ENCODE measurements at regions not wholly inside any gene's neighbourhood (a gene's known extent, or its start where the extent isn't known, plus 50 kb on each side); places are given as distances from the start of the nearest gene placed in this dataset.
A peak's percentile ranks its signal among the peaks of the same experiment; 100 is the strongest.

DNA sequence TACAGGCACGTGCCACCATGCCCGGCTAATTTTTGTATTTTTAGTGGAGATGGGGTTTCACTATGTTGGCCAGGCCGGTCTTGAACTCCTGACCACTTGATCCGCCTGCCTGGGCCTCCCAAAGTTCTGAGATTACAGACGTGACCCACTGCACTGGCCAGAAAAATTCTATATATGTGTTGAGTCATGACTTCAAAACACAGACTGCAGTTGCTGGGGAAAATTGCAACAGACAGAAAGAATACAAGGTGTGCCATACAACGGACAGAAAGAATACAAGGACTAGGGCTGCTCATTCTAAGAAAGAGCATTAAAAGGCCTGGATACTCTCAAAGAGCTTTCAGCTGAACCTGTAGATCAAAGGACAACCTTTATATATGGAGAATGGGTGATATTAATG lies 109.6 kb upstream of the ACSL4 start:
- Histone ChIP-seq H3K36me3 (no peaks in the 10 kb centered on the region), H3K9me3 (no peaks in the 10 kb centered on the region), H3K4me3 (no peak overlapping the region), H3K4me1 (no peaks in the 10 kb centered on the region), H3K27ac (no peak overlapping the region), H3K27me3 (peaks cover 0 to 42% of the 10 kb centered on the region in 2 donors)
- DNase-seq (ENCODE audit: low spot score in 2 of 2), result no peak
- no peak for TF ChIP-seq POLR2A (IDR thresholded peaks at IDR 0.05)
- TF ChIP-seq CTCF (IDR thresholded peaks at IDR 0.05), result no peak
- TF ChIP-seq POLR2AphosphoS5 (IDR thresholded peaks at IDR 0.05), result no peak
- intact Hi-C loops (cut with DNase I; ENCODE audit: low total_unique reads), result no loop called here

DNA sequence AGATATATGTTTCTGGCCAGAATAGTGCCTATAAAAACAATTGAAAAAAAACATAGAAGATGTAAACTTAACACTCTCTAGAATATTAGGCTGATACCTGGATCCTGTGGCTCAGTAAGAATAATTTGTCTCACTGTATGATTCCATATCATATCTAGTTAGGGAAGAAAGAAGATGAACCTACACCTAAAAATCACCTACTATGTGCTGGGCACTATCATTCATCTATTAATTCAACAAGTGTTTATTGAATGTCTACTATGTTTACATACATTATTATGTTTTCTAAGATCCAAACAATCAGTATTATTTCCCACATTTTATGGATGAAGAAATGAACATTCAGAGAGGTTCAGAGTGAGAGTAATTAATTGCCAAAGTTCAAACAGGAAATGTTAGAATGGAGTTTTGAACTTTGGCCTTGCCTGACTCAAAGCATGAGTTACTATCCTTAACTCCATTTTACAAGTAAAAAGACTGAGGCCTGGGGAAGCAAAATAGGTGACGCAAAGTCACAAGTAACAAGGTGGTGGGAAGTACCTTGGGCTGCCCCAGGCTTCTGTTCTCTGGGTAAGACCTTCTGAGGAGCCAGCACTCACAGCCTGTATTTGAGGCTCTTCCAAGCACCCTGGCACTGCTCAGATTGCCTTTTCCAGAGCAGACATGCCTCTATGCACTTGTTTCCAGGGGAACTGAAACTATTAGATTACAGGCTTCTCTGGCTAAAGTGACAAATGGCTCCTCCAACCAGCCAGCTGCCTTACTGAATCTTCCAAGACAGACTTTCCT lies 111.1 kb upstream of the ACSL4 start:
- peak in 1 of 2 donors; percentile 55 for DNase-seq (ENCODE audit: low spot score in 2 of 2)
- Histone ChIP-seq H3K36me3 (no peaks in the 10 kb centered on the region), H3K9me3 (no peaks in the 10 kb centered on the region), H3K27me3 (peaks cover 0 to 41% of the 10 kb centered on the region in 2 donors), H3K4me1 (no peaks in the 10 kb centered on the region), H3K4me3 (no peak overlapping the region), H3K27ac (peak overlapping the region; percentile 48 to 58)
- intact Hi-C loops (cut with DNase I; ENCODE audit: low total_unique reads), result no loop called here
- TF ChIP-seq CTCF (IDR thresholded peaks at IDR 0.05) (no peak), POLR2A (IDR thresholded peaks at IDR 0.05) (no peak), POLR2AphosphoS5 (IDR thresholded peaks at IDR 0.05) (no peak)

DNA sequence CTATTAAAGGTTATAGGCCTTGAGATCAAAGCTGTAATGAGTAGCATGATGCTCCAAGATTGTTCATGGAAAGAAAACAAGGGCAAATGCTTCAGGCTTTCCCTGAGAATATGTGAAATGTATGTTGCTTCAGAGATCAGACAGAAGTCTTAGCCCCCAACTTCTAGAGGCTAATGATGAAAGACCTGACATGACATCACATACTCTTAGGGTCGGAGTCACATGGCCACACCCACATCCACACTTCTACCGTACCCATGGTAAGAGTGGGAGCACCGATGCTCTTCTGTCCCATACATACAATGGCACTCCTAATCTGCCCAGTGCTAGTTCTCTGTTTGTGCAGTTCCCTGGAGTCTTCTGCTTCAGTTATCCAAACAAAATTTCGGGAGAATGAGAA lies 111.9 kb upstream of the ACSL4 start:
- TF ChIP-seq POLR2AphosphoS5 (IDR thresholded peaks at IDR 0.05) (no peak), CTCF (IDR thresholded peaks at IDR 0.05) (no peak), POLR2A (IDR thresholded peaks at IDR 0.05) (no peak)
- intact Hi-C loops (cut with DNase I; ENCODE audit: low total_unique reads), result no loop called here
- Histone ChIP-seq H3K9me3 (no peaks in the 10 kb centered on the region), H3K4me1 (no peaks in the 10 kb centered on the region), H3K4me3 (no peak overlapping the region), H3K36me3 (no peaks in the 10 kb centered on the region), H3K27ac (peak overlapping the region; percentile 48 to 58), H3K27me3 (peaks cover 0 to 45% of the 10 kb centered on the region in 2 donors)
- no peak for DNase-seq (ENCODE audit: low spot score in 2 of 2)

DNA sequence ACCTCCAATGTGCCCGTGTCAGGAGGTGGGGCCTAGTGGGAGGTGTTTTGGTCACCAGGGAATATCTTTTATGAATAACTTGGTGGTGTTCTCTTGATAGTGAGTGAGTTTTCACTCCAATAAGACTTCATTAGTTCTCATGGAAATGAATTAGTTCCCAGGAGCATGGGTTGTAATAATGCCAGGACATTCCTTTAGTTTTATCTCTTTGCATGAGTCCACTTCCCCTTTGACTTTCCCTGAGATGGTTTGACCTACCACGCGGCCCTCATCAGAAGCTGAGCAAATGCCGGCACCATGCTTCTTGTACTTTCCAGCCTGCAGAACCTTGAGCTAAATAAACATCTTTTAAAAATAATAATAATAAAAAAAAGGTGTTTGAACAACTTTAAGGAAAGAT lies 112.9 kb upstream of the ACSL4 start:
- H3K9me3 ChIP-seq, result no peaks in the 10 kb centered on the region
- no peaks in the 10 kb centered on the region for H3K4me1 ChIP-seq
- H3K4me3 ChIP-seq, result no peak overlapping the region
- intact Hi-C loops (cut with DNase I; ENCODE audit: low total_unique reads), result no loop called here
- no peak for DNase-seq (ENCODE audit: low spot score in 2 of 2)
- no peaks in the 10 kb centered on the region for H3K36me3 ChIP-seq
- H3K27ac ChIP-seq, result peak overlapping the region in 1 of 2 donors; percentile 58
- TF ChIP-seq POLR2A (IDR thresholded peaks at IDR 0.05), result no peak
- no peak for TF ChIP-seq POLR2AphosphoS5 (IDR thresholded peaks at IDR 0.05)
- TF ChIP-seq CTCF (IDR thresholded peaks at IDR 0.05), result no peak
- H3K27me3 ChIP-seq, result peaks cover 0 to 48% of the 10 kb centered on the region in 2 donors
